MCF 10A (cell line): ENCODE measurements at regions not wholly inside any gene's neighbourhood (a gene's known extent, or its start where the extent isn't known, plus 50 kb on each side); places are given as distances from the start of the nearest gene placed in this dataset.

ENCODE experiments used
- BruUV-seq: library from RNA; stranded (reverse); fragments of 400-500 nt; replicated peaks from 2 replicates; lab custom pipeline; 2021; lab: Mats Ljungman, UMichigan
- CTCF ChIA-PET: fragments of 300-600 bp; sonication (Branson Sonifier 250); formaldehyde crosslinking; extraction: SDS; loops from one replicate; lab custom pipeline; 2021; ENCODE audit warnings: antibody characterized with exemption, inconsistent platforms; lab: Yijun Ruan, JAX
- POLR2A ChIA-PET: fragments of 300-600, 350-650 bp; sonication (Branson Sonifier 250); formaldehyde crosslinking; extraction: SDS; loops from one replicate; lab custom pipeline; 2020; ENCODE audit warnings: antibody characterized with exemption, inconsistent platforms; lab: Yijun Ruan, JAX
- DNase-seq: peaks from one replicate; pipeline ENCODE4 v3.0.0-alpha.2; 2018; ENCODE audit not compliant: unreplicated experiment
- H3K27ac Mint-ChIP-seq: one replicate; pipeline ENCODE4 v1.8.0; 2022; ENCODE audit warnings: mild to moderate bottlenecking, low read depth, mixed read lengths; ENCODE audit not compliant: unreplicated experiment
- H3K27me3 Mint-ChIP-seq: one replicate; pipeline ENCODE4 v1.8.0; 2022; ENCODE audit warnings: mixed read lengths; ENCODE audit not compliant: insufficient read depth, unreplicated experiment
- H3K36me3 Mint-ChIP-seq: one replicate; pipeline ENCODE4 v1.8.0; 2022; ENCODE audit warnings: mild to moderate bottlenecking, moderate library complexity, mixed read lengths; ENCODE audit not compliant: insufficient read depth, unreplicated experiment
- H3K4me1 Mint-ChIP-seq: one replicate; pipeline ENCODE4 v1.8.0; 2022; ENCODE audit warnings: mixed read lengths; ENCODE audit not compliant: insufficient read depth, unreplicated experiment
- H3K4me3 Mint-ChIP-seq: one replicate; pipeline ENCODE4 v1.8.0; 2022; ENCODE audit warnings: mild to moderate bottlenecking, moderate library complexity, mixed read lengths; ENCODE audit not compliant: unreplicated experiment
- H3K9me3 Mint-ChIP-seq: one replicate; pipeline ENCODE4 v1.8.0; 2022; ENCODE audit warnings: mixed read lengths; ENCODE audit not compliant: unreplicated experiment
- intact Hi-C: fragments of 100-400 bp; cut with micrococcal nuclease; formaldehyde crosslinking; loops from 2 replicates; pipeline ENCODE4 v1.14.1; 2022
- TF ChIP-seq, protein P1 (sequence below): fragments of 200-600 bp; IDR thresholded peaks from one replicate; pipeline ENCODE4 v1.8.0; 2022; ENCODE audit warnings: antibody characterized with exemption, mild to moderate bottlenecking; ENCODE audit not compliant: unreplicated experiment

DNA sequence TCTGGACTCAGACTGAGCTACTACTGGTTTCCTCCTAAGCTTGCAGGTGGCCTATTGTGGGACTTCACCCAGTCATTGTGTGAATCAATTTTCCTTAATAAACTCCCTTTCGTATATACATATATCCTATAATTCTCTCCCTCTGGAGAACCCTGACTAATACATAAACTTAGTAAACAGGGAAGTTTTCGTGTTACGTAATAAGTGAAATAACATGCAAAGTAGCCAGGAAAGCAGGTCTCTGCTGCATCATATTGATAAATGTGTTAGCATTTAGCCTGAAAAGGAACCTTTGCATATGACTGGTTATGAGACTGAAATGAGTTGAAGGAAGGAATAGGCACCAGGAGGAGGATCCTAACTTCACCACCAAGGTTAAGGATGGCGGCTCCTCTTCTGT lies 527.2 kb upstream of the FAM98A start:
- H3K27me3 Mint-ChIP-seq = no peaks in the 10 kb centered on the region
- H3K9me3 Mint-ChIP-seq = no peaks in the 10 kb centered on the region
- H3K4me3 Mint-ChIP-seq = no peak overlapping the region
- POLR2A ChIA-PET = no interaction called here
- no peak overlapping the region for H3K27ac Mint-ChIP-seq
- TF ChIP-seq, protein P1, sequence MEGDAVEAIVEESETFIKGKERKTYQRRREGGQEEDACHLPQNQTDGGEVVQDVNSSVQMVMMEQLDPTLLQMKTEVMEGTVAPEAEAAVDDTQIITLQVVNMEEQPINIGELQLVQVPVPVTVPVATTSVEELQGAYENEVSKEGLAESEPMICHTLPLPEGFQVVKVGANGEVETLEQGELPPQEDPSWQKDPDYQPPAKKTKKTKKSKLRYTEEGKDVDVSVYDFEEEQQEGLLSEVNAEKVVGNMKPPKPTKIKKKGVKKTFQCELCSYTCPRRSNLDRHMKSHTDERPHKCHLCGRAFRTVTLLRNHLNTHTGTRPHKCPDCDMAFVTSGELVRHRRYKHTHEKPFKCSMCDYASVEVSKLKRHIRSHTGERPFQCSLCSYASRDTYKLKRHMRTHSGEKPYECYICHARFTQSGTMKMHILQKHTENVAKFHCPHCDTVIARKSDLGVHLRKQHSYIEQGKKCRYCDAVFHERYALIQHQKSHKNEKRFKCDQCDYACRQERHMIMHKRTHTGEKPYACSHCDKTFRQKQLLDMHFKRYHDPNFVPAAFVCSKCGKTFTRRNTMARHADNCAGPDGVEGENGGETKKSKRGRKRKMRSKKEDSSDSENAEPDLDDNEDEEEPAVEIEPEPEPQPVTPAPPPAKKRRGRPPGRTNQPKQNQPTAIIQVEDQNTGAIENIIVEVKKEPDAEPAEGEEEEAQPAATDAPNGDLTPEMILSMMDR = no peak
- DNase-seq = no peak
- BruUV-seq = no TSS peak
- H3K4me1 Mint-ChIP-seq = no peaks in the 10 kb centered on the region
- CTCF ChIA-PET = interaction anchor here (0.6 kb wide), 2 partner anchors 210 to 1293 kb away, joined by 3 to 4 read pairs; no protein-coding TSS in a partner anchor
- no peaks in the 10 kb centered on the region for H3K36me3 Mint-ChIP-seq
- intact Hi-C loops = no loop called here

DNA sequence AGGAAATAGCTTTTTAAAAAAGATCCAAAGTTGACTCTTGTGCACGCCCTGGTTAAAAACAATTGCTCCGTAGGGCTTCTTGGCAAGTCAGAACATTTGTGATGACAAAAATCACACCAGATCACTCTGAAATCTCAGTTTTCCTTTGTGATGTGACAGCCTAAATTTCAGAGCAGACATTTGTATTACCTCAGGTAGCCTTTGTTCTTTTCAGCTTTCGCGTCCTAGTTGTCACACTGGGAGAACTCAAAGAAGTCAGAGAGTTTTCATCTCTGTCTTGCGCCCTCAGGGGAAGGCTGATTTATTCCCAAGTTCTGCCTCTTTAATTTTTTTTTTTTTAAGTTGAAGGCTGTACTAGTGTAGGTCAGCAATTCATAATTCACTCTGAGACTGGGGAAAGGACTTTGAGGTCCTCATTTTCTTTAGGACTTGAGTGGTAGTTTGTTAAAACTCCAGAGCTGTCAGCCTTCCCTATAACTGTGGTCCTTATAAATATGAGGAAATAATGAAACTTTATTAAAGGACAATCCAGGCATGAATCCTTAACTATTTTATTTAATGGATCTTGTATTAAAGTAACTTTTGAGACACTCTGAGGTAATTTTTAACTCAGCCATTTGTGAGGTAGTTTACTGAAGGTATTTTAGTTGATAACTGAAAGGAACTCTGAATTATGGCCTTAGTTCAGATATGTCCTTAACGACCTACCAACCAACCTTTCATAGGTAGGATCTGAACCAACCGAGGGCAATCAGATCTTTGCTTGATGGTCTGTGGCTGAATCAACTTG lies 525.1 kb upstream of the FAM98A start:
- TF ChIP-seq, protein P1 = no peak
- H3K36me3 Mint-ChIP-seq = no peaks in the 10 kb centered on the region
- H3K9me3 Mint-ChIP-seq = no peaks in the 10 kb centered on the region
- POLR2A ChIA-PET = no interaction called here
- H3K27me3 Mint-ChIP-seq = no peaks in the 10 kb centered on the region
- CTCF ChIA-PET = interaction anchor here (0.6 to 1.9 kb wide), 3 partner anchors 10 to 688 kb away, joined by 3 to 4 read pairs (median 4); no protein-coding TSS in a partner anchor
- no peak overlapping the region for H3K4me3 Mint-ChIP-seq
- H3K4me1 Mint-ChIP-seq = no peaks in the 10 kb centered on the region
- no peak overlapping the region for H3K27ac Mint-ChIP-seq
- intact Hi-C loops = no loop called here
- no TSS peak for BruUV-seq
- no peak for DNase-seq

DNA sequence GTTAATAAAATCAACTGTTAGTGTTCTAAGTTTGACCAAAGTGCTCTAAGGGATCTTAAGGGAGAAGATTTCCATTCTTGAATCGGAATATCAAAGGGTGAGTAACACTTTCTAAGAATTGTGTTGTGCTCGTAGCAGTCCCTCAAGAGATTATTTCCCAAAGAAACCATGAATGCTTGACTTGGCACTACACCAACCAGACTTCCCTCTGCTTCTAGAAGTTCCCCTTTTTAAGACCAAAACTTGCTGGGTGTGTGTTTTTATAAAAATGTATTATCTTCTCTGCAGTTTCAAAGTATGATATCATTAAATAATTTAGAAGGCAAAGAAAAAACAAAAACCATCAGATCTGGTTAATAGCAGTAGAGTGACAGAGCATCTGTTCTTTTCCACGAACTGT lies 522.0 kb upstream of the FAM98A start:
- H3K4me1 Mint-ChIP-seq = no peaks in the 10 kb centered on the region
- CTCF ChIA-PET = no interaction called here
- DNase-seq = no peak
- POLR2A ChIA-PET = no interaction called here
- H3K27me3 Mint-ChIP-seq = no peaks in the 10 kb centered on the region
- no peak overlapping the region for H3K27ac Mint-ChIP-seq
- no peaks in the 10 kb centered on the region for H3K9me3 Mint-ChIP-seq
- no peaks in the 10 kb centered on the region for H3K36me3 Mint-ChIP-seq
- TF ChIP-seq, protein P1 = no peak
- no peak overlapping the region for H3K4me3 Mint-ChIP-seq
- intact Hi-C loops = no loop called here
- no TSS peak for BruUV-seq

DNA sequence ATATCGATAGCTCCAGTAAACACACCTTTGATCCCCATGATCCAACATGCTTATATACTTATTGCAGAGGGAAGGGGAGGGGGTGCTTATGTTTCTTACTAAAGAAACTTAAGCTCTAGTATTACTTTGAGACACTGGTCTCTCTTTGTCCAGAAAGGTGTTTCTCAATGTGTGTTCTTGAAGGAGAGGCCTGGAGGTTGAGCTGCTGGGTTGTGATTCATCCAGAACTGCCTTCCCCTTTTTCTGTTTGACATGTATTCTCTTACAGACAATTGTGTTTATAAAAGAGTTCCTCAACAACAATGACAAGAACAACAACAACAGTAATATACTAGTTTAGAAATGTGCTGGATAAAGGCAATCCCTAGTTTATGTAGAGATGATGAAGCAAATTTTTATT lies 516.0 kb upstream of the FAM98A start:
- H3K36me3 Mint-ChIP-seq = no peaks in the 10 kb centered on the region
- H3K9me3 Mint-ChIP-seq = no peaks in the 10 kb centered on the region
- BruUV-seq = no TSS peak
- intact Hi-C loops = no loop called here
- no peaks in the 10 kb centered on the region for H3K4me1 Mint-ChIP-seq
- POLR2A ChIA-PET = no interaction called here
- no peaks in the 10 kb centered on the region for H3K27me3 Mint-ChIP-seq
- no peak overlapping the region for H3K27ac Mint-ChIP-seq
- H3K4me3 Mint-ChIP-seq = no peak overlapping the region
- no peak for DNase-seq
- TF ChIP-seq, protein P1 = no peak
- CTCF ChIA-PET = interaction anchor here (0.5 to 1.3 kb wide), 3 partner anchors 19 to 639 kb away, joined by 3 read pairs; no protein-coding TSS in a partner anchor
